Kidney glomerular epithelial cell (primary cell): ENCODE measurements at regions not wholly inside any gene's neighbourhood (a gene's known extent, or its start where the extent isn't known, plus 50 kb on each side); places are given as distances from the start of the nearest gene placed in this dataset.

Experiments
- DNase-seq: peaks from one replicate; lab custom pipeline; 2025; lab: John Stamatoyannopoulos, UW

DNA sequence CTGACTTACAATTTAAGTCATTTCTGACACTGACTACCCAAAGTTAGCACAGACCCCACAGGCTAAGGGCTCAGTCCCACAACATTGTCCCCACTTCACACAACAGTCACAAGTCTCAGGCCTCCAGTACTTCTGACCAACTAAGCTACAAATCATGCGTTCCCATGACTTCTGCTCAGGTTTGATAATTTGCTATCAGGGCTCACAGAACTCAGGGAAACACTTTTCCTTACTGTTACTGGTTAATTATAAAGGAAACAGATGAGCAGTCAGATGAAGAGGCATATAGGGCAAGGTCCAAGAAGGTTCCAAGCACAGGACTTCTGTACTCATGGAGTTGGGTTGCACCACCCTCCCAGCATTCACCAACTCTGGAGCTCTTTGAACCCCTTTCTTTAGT lies 151.2 kb upstream of the TNR start:
- no peak for DNase-seq

DNA sequence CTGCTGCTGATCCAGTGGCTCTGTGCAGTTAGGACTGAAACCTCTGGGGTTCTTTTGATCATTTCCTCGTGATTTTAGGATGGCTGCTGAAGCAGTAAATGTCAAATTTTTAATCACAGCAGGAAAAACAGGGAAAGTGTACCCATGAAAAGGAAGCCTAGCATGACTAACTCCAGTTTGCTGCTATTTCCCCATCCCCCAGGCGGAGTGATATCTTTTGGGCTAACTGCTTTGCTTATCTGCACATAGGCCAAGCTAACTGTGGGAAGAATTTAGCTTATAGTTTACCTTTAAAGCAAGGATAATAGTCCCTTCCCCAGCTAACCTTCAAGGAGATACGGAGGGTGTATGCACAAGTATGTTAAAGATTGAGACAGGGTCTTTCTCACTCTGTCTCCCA lies 149.8 kb upstream of the TNR start:
- DNase-seq: no peak

DNA sequence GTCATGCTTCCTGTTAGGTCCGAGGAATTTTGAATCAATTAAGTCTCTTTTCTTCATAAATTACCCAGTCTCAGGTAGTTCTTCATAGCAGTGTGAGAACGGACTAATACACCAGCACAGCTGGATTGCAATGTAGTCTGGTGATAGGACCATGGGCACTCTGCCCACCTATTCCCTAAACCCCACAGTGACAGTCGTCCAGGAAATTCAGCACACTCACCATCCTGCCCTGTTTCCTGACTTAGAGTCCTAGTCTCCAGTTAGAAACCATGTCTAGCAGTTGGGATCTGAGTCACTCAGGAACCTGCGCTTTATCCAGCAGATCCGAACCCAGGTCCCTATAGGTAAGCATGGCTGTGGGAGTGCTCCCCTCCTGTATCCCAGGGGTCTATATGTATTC lies 149.3 kb upstream of the TNR start:
- no peak for DNase-seq

DNA sequence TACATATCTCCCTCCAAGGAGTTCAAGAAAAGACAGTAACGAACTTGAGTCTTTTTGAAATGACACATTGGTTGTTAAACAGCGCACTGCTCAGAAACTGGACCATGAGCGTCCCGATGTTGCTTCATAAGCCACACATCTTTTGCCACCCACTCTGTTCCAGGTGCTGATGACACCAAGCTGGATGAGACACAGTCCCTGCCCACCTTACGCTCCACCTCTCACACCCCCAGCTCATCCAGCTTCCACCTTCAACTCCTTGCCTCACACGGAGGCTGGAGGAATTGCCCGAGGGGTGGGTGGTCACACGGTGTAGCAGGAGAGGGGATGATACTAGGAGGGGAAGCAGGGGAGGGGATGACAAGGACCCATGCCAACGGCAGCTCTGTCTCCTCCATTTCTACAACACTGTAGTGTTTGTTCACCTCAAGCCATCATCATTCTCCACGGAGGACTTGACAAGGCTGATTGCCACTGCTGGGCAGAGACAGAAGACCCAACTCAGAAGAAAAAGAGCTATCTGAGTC lies 148.5 kb upstream of the TNR start:
- DNase-seq: no peak

DNA sequence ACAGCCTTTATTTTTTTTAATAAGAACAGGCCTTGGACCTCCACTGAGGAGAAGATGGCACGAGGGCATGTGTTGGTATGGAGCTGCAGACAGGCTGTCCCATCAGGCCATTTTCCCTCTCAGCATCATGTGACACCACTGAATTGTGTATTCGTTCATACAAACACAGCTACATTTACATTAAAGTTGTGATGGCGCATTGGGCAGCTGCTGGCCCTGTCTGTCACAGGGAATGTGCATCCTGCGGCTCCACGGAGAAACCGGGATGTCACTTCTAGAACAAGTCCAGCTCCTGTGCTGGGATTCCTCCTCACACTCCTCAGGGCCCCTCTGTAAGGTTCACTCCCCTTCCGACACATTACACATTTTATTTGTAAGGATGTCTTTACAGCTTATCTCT lies 147.6 kb upstream of the TNR start:
- no peak for DNase-seq

DNA sequence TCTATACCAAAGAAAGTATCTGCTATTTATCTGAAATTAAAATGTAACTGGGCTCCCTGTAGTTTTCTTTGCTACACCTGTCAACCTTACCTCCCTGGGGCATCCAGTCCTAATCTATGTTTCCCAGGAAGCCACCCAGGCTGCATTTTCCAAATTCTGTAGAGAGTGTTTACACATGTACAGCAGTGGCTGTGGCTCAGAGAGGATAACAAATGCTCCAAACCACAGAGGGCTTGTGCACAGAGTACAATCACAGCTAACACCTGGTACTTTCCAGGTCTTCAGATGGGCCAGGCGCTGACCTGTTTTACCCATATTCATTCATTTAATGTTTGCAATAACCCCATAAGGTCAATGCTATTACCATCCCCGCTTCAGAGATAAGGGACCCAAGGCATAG lies 146.5 kb upstream of the TNR start:
- no peak for DNase-seq

DNA sequence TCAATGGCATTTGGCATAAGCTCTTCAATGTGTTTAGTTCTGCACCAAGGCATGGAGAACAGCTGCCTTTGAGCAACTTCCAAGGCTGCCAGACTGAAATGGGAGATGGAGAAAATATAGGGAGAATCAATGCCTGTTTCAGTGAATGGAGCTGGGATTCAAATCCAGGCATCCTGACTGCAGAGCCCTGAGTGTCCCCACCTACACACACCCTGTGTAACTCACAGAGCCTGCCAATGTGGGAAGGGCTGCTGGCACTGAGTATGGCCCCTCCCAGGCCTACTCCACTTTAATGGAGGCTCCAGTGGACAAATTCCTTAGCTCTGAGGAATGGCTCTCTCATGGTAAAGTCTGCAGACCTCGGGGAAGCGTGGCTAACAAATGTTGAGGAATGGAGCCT lies 145.6 kb upstream of the TNR start:
- DNase-seq: no peak

DNA sequence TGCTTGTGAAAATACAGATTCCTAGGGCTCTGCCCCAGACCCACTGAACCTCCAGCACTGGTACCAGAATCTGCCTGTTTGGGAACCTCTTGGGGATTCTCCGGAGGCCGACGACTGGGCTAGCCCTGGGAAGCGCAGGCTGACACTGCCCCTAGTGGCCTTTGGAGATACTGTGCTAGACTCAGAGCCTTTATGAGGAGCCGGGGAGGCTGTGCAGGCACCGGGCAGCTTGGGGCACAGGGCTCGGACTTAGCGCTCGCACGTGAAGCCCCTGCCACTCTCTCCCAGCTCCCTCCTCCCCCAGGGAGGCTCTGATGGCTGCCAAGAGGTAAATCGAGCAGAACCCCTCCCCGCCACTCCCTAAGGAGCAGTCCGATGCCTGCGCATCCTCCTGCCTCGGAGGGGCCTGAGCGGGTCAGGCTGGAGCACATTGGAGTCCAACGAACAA lies 144.6 kb upstream of the TNR start:
- DNase-seq: peak; percentile 23

DNA sequence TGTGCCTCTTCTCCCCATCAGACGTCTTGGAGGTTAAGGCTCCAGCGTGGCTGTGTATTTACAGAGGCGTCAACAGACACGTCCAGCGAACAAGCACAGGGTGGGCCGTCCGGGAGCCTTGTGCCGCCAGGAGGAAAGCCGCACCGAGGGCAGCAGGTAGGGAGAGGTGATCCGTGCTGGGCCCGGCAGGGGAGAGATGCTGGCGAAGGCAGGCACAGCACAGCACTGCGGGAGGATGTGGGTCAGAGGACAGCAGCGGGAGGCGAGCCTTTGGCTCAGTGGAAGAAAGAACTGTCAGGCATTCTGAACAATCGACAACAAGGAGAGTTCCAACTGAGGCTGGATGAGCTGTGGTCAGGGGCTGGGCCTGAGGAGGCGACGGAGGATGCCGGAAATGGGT lies 144.1 kb upstream of the TNR start:
- no peak for DNase-seq

DNA sequence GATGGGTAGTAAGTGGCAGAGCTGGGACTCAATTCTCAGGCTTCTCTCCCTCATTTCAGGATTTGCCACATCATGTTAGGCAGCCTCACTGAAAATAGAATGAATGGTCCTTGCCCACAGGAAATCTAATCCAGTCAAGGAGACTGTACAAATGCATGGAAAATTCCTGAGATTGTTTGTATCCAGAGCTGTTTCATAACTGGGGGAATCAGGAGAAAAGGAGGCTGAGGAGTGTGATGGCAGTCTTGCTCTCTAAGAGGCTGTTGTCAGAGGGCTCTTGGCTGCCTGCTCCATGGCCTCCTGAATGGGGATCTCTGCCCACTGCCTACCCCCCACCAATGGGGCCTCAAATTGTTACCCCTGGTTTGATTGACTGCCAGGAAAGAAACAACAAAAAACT lies 141.9 kb upstream of the TNR start:
- DNase-seq: no peak

DNA sequence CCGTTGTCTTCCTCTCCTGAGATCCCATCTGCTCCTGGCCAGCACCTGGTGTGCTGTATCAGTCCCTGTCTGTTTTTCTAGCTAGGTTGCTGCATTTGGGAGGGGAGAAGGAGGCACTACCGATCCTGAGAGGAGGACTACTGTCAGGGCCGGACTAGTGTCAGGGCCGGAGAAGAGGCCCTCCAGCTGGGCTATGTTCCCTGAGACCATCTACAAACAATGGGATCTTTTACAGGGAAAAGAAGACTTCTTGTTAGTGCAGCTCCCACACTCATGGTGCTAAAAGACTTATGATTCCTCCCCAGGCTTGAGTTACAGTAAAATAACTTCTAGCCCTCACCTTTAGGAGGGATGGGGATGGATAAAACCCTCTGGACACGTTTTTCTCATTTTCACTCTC lies 141.0 kb upstream of the TNR start:
- DNase-seq: no peak

DNA sequence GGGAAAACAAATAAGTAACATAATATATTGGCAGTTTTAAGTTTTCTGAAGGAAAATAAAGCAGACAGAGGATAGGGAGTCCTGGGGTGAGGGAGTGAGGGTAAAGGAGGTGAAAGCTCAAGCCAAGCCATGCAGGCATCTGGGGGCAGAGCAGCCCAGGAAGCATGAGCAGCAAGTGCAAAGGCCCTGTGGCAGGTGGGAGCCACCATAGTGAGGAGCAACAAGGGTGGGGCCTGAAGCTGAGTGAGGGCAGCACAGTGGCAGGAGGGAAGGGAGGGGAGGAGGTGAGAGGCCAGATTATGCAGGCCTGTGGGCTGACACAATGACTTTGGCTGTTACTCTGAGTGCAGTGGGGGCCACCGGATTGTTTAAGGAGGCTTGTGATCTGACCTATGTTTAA lies 138.8 kb upstream of the TNR start:
- DNase-seq: no peak

DNA sequence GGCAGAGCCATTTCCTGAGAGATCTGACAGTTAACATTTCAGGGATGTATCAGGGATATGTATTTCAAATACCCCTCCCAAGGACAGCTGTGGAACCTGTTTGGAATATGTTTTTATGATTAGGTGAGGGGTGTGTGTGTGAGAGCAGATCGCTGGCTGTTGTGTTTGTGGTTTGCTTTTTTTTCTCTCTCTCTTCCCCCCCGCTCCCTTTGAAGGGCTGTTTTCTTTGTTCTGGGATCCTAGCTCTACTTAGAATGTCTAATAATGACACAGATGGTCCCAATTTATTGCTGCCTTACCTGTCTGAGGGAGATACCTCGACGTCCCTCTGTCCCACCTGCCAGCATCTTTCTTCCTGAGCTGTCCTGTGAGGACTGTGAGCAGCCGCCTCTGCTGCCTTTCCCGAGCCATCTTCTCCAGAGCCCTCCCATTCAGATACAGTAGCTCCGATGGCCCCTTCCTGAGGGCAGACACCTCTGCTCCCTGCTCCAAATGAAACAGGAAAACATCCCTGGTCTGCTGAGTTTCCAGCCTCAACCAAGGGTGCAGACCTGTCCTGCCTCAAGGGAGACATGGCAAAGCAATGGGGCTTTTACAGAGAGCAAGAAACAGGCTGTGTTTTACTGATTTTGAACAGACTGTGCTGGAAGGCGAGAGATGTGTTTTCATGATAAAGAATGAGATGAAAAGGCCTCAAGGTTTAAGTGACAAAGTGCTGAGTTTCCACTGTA lies 138.0 kb upstream of the TNR start:
- DNase-seq: no peak

DNA sequence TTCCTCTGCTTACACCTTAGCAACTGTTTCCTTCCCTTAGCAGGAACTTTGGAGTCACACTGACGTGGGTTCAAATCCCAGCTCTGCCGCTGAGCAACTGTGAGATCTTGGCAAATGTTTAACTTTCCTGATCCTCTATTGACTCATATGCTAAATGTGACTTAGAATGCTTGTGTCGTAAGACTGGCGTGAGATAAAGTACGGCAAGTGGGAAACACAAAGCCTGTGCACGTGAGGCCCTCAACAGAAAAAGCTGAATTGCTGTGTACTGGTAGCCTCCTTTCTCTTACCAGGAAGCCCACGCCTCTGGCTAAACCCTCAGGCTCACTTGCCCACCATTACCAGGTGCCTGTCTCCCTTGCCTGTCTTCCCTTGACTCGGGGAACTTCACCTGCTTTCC lies 135.4 kb upstream of the TNR start:
- no peak for DNase-seq

DNA sequence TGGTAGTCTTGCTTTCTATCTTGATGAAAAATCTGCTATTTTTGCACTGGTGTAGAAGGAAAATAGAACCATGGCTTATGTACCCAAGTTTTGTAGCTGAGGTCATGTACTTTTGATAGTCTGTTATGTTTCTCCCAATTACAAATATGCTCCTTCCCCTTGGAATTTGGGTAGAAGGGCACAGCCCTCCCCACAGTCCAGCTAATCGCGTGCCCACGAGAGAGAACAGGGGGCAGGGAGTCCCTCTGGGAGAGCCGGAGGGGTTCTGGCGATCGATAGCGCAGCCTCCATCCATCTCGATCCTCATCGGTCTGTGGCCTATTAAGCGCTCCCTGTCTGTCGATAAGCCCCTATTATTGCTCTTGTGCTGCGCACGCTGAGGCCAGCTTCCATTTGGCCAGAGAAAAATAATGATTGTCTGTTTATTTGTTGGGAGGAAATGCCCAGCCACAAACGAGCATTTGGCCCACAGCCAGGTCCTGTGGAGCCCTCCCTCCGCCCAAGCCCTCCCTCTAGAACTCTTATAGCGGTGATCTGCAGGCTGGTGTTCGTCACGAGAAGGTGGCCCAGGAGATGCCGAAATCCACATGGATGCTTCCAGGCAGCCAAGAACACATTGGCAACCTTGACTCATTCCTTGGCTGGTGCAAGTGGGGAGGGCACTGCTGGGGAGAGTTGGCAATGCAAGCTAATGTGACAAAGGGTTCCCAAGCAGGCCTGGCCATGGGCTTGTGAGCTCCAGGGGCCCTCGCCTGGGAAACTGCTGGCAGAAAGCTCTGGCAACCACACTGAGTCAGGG lies 134.7 kb upstream of the TNR start:
- DNase-seq: no peak

DNA sequence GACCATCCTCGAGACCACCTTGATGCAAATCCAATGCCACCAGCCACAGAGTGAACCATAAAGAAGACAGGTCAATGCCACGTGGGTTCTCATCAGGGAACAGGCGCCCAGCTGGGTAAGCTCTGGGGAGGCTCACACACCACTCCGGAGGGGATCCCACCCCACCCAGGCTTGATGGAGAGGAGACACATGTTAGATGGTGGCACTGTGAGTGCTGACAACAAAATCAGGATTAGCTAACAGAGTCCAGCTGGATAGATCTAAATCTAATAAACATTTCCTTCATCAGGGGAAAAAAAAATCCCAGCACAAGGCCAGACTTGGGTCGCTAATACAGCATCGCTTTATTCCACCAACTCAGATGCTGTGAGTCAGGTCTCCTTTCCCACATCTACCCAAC lies 132.2 kb upstream of the TNR start:
- no peak for DNase-seq

DNA sequence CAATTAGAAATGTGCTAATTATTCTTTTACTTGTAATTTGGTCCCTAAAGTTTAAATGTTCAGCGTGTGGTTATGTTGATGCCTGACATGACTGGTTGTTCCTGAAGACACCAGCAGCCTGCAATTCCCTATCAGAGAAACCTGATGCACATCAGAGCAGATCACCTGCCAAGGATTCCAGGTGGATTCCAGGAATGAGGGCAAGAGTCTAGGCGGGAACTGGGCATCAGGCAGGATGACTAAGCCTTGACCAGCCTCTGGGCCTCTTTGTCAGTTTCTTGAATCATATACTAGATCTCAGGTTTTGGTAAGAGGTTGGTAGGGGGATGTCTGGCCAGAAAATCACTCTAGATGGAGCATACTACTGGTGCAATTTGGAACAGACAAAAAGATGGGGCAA lies 130.7 kb upstream of the TNR start:
- no peak for DNase-seq

DNA sequence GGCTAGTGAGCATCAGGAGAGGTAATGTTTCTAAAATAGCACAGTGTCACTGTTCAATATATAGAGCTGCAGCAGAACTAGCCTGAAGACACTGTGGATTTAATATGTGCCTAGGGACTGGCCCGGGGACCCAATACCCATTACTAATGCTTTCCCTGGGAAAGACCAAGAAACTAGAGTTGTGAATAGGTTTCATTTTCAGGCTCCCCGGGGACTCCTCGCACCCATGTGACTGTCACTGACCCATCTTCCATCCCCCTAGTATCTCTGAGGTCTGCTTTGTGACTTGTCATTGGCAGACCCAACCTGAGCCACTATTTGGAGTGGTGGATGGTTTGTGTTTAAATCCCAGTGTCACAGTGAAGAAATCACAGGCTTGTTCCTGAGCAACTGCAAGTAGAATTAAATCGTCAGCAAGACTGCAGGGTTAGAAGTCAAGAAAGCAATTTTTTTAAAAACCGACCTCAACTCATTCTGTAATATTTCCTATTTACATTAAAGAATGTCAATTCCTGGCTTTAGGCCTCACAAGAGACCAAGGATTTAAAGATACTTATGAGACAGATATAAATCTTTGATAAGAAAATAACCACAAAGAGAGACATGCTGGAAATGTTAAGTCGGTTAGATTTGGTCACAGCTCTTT lies 130.0 kb upstream of the TNR start:
- DNase-seq: no peak

DNA sequence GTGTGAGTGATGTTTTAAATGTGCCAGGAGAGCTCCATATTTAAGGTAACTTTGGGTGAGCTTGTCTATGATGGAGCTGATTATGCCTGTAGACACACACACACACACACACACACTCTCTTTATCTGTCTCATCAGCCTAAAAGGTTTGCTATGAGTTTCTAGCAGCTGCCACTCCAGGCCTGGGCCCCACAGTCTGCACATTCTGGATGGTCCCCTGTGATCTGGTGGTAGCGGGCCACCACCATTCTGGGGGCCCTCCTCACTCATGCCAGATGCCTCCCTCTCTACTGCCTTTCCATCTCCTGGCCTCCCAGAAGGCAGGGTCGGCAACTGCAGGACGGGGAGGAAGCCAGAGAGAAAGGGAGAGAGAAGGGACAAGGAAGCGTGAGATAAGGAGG lies 129.2 kb upstream of the TNR start:
- DNase-seq: no peak

DNA sequence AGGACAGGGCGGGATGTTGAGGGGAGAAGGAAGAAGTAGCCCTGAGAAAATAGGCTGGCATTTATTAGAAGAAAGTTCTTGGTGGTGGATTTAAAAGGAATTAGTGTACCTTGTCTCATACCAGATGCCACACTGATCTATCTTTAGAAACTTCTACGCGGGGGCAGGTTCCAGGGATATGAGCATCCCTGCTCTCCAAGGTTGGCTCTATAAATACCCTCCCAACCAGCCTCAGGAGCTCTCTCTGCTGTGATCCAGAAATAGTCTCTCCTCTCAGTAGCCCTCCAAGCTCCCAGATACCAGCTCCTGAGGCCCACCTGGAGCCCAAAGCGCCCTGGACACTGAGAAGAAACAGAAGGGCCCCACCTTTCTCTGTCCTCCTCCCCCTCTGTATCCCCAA lies 128.3 kb upstream of the TNR start:
- DNase-seq: no peak

DNA sequence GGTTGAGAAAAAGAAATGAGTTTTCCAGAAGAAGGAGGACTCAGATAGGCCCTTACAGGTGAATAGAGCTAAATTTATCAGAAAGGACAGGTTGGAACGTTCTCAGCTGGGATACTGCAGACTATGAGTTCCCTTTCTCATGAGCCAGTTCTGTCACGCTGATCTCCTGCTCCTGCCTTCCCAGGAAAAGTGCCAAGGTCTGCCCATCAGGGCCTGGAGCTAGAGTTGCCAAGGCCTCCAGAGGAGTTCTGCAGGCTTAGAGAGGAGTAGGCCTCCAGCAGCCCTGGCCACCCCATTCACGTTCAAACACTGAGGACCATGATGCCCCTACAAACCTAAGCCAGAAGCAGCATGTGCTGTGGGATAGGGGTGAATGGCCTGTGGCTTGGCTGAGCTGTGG lies 126.8 kb upstream of the TNR start:
- DNase-seq: no peak

DNA sequence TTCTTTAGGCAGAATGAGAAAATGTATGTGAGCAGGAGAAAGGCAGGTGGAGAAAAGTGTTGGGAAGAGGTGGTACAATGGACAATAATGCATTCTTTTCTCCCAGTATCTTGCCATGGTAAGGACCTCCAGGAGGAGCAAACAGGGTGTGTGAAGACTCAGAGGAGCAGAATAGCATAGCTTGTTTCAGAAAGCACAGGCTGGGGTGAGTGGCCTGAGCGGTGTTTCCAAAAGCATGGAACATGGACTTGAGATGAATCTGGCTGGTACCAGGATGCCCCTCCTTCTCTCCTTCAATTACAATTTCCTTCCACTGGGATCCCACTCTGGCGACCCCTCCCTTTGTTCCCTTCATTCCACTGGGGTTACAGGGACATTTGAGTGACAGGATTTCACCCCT lies 123.4 kb upstream of the TNR start:
- DNase-seq: no peak
